Epithelial cell of proximal tubule (primary cell): ENCODE measurements at regions not wholly inside any gene's neighbourhood (a gene's known extent, or its start where the extent isn't known, plus 50 kb on each side); places are given as distances from the start of the nearest gene placed in this dataset.

ENCODE experiments used
- DNase-seq: peaks from one replicate; pipeline ENCODE4 v3.0.0-alpha.2; 2011; ENCODE audit warnings: low read depth
- H3K4me3 ChIP-seq: 2 replicates; pipeline ENCODE4 v1.5.1; 2011; ENCODE audit warnings: low read depth, mild to moderate bottlenecking, low read length
- TF ChIP-seq, protein P1 (sequence below): conservative IDR thresholded peaks from 2 replicates; pipeline ENCODE4 v1.5.1; 2012; ENCODE audit warnings: low read depth, mild to moderate bottlenecking, low read length

GRCh38 chr3:194265996-194266964 is 84.8 kb downstream of the CPN2 start:
- H3K4me3 ChIP-seq = no peak overlapping the region
- DNase-seq = no peak
- TF ChIP-seq, protein P1, sequence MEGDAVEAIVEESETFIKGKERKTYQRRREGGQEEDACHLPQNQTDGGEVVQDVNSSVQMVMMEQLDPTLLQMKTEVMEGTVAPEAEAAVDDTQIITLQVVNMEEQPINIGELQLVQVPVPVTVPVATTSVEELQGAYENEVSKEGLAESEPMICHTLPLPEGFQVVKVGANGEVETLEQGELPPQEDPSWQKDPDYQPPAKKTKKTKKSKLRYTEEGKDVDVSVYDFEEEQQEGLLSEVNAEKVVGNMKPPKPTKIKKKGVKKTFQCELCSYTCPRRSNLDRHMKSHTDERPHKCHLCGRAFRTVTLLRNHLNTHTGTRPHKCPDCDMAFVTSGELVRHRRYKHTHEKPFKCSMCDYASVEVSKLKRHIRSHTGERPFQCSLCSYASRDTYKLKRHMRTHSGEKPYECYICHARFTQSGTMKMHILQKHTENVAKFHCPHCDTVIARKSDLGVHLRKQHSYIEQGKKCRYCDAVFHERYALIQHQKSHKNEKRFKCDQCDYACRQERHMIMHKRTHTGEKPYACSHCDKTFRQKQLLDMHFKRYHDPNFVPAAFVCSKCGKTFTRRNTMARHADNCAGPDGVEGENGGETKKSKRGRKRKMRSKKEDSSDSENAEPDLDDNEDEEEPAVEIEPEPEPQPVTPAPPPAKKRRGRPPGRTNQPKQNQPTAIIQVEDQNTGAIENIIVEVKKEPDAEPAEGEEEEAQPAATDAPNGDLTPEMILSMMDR = no peak

DNA sequence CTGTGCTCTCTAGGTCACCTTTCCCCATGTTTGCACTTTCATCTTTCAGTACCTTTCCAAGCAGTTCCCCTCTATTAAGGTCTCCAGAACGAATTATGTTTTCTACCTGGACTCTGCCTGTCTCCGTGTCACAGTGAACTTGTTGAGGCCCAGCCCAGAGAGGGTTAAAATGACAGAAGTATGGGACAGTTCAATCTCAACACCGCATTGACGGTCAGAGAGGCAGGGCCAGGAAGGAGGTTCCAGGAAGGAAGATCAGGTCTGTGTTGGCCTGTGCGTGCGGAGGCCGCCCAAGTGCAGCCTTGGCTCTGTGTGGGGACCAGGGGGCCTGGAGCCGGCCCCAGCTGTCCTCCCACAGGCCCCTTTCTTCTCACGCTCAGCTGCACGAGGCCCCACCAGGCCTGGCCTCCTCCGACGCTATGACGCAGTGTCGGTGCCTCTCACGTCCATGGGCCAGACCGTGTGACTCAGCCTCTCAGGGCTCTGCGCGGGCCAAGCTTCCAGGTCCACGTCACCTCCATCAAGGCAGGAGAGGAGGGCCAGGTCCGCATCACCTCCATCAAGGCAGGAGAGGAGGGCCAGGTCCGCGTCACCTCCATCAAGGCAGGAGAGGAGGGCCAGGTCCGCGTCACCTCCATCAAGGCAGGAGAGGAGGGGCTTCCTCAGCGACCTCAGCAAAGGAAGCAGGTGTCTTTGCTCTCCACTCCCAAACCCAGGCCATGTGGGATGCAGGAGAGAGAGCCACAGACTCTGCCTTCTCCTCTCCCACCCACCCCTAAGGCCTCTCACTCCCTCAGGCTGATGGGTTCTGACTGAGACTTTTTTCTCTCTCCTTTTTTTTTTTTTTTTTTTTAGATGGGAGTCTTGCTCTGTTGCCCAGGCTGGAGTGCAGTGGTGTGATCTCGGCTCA is 83.1 kb downstream of the CPN2 start:
- DNase-seq = no peak
- no peak overlapping the region for H3K4me3 ChIP-seq
- TF ChIP-seq, protein P1 = no peak

GRCh38 chr3:194268654-194269512 is 82.2 kb downstream of the CPN2 start:
- TF ChIP-seq, protein P1 = no peak
- no peak overlapping the region for H3K4me3 ChIP-seq
- DNase-seq = no peak

DNA sequence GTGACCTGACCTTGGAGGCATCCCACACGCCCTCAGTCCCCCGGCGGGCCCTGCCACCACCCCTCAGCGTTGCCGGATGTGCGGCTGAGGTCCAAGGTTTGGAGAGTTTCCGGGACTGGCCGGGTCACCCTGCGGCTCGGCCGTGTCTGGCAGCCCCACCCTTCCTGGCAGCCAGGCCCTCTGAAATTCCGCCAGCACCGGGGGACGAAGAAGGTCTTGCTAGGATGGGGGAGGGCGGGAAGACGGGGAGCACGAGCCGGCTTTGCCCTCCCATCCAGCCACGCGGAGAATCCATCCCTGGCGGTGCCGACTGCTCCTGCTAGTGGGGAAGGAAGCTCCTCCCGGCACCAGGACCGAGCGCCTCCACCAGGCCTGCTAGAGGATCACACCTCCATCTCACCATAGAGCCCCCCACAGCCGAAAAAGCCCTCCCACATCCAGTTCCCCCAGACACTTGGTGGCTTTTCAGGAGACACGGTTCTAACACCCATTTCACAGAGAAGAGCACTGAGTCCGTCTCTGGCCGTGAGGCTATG is 81.5 kb downstream of the CPN2 start:
- DNase-seq = no peak
- no peak overlapping the region for H3K4me3 ChIP-seq
- TF ChIP-seq, protein P1 = peak; percentile 53

GRCh38 chr3:194270627-194271459 is 80.3 kb downstream of the CPN2 start:
- H3K4me3 ChIP-seq = peak overlapping the region; percentile 14
- peak; percentile 59 for DNase-seq
- TF ChIP-seq, protein P1 = no peak
